GM10266 (cell line): ENCODE measurements at regions not wholly inside any gene's neighbourhood (a gene's known extent, or its start where the extent isn't known, plus 50 kb on each side); places are given as distances from the start of the nearest gene placed in this dataset.

Source experiments
- DNase-seq: peaks from one replicate; pipeline ENCODE4 v3.0.0; 2012; ENCODE audit errors: extremely low spot score
- TF ChIP-seq, protein P1 (sequence below): IDR thresholded peaks from 2 replicates; pipeline ENCODE4 v1.5.1; 2012; ENCODE audit warnings: mild to moderate bottlenecking, low read depth; ENCODE audit not compliant: control insufficient read depth, insufficient read depth; ENCODE audit errors: missing control alignments

DNA sequence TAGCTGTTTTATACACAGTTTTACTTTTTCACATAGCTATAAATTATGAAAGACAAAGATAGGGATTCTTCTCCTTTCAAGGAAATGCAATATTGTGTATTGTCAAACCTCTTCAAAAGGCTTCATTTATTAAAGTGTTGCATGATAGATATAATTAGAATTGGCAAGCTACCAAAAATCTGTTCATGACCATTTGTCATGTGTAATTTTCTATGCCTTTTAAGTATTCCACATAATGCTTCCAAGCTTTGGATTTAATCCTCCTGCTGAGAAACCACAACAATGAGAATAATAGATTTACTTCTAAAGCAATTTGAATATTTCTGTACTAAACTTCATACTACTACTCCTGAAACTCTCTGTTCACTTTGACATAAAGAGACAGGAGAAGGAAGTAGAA, 403.2 kb upstream of the CCDC179 start:
- TF ChIP-seq, protein P1, sequence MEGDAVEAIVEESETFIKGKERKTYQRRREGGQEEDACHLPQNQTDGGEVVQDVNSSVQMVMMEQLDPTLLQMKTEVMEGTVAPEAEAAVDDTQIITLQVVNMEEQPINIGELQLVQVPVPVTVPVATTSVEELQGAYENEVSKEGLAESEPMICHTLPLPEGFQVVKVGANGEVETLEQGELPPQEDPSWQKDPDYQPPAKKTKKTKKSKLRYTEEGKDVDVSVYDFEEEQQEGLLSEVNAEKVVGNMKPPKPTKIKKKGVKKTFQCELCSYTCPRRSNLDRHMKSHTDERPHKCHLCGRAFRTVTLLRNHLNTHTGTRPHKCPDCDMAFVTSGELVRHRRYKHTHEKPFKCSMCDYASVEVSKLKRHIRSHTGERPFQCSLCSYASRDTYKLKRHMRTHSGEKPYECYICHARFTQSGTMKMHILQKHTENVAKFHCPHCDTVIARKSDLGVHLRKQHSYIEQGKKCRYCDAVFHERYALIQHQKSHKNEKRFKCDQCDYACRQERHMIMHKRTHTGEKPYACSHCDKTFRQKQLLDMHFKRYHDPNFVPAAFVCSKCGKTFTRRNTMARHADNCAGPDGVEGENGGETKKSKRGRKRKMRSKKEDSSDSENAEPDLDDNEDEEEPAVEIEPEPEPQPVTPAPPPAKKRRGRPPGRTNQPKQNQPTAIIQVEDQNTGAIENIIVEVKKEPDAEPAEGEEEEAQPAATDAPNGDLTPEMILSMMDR, result no peak
- DNase-seq, result no peak

DNA sequence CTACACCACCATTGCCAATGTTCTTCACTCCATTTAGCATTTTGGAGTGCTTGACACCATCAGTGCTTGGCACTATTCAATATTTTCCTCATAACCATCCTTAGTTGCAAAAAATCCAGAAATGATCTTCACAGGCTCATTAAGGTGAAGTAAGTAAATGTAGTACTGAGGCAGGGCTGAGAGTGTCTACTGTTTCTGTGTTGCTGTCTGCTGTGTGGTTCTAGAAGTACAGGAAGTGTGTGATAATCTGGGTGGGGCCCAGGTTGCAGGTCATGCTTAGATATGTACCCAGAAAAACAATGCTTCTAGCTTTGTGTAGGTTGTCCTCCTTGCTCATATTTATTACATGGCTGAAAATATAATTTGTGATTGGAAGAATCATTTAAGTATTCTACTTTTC, 411.8 kb upstream of the CCDC179 start:
- TF ChIP-seq, protein P1, result no peak
- no peak for DNase-seq

DNA sequence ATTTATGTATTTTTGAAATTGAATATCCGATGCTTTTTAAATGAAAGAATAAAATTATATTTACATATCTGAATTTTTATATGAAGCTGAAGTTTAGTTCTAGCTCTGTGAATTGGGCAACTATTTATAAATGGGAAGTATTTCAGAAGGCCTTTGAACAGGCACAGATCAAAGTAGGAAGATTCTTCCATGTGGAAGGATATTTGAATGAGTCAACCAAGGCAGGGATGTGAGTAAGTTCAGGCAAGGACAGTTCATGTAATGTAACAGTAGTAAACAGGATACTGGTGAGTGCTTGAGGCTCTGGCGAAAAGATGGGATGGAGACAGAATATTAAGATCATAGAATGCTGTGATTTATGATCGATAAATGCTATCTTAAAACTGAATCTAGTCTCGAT, 417.8 kb upstream of the CCDC179 start:
- DNase-seq, result no peak
- TF ChIP-seq, protein P1, result no peak

DNA sequence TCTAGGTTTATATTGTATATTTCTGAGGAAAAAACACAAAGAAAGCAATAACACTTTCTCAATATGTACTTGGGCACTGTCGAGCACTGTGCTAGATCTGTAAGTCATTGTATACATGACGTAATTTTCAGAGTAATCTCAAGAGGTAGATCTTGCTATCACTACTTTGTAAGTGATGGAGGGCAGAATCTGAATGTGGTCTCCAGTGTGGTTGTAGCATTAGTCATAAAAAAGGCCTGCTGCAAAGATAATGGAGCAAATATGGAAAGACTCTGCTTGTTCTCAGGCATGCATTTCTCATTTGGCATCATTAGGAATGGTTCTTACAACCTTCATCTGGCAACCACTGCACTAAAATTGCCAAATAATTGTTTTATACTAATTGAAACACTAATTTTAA, 419.8 kb upstream of the CCDC179 start:
- DNase-seq, result no peak
- TF ChIP-seq, protein P1, result no peak

DNA sequence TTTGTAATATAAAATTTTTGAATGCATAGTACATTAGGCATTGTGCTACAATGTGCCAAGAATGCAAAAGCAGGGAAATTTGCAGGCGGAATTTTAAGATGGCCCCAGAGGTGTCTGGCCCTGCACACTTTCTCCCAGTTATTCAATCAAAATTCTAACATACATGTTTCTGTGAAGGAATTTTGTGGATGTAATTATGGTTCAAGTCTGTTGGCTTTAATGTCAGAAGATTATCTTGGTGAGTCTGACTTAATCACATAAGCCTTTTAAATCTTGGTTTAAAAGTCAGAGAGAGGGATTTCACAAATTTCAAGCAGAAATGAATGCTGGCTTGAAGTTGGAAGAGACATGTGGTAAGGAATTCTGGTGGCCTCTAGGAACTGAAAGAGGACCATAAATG, 423.4 kb upstream of the CCDC179 start:
- TF ChIP-seq, protein P1, result no peak
- no peak for DNase-seq

DNA sequence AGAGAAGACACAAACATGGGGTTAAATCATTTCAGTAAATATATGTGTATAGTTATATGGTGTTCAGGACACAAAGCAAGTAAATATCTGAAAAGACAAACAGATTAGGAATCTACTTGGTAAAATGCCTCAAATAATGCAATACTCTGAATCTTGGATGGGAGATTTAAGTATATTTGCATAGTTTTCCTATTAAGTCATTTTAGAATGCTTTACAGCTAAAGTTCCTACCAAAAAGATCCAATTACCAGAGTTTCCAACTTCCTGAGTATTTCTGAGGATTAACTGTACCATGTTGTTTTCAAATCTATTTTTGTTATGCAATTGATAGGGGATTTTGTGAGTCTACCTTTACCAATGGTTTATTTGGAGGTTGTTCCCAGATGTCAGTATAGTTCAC, 424.4 kb upstream of the CCDC179 start:
- TF ChIP-seq, protein P1, result no peak
- no peak for DNase-seq

DNA sequence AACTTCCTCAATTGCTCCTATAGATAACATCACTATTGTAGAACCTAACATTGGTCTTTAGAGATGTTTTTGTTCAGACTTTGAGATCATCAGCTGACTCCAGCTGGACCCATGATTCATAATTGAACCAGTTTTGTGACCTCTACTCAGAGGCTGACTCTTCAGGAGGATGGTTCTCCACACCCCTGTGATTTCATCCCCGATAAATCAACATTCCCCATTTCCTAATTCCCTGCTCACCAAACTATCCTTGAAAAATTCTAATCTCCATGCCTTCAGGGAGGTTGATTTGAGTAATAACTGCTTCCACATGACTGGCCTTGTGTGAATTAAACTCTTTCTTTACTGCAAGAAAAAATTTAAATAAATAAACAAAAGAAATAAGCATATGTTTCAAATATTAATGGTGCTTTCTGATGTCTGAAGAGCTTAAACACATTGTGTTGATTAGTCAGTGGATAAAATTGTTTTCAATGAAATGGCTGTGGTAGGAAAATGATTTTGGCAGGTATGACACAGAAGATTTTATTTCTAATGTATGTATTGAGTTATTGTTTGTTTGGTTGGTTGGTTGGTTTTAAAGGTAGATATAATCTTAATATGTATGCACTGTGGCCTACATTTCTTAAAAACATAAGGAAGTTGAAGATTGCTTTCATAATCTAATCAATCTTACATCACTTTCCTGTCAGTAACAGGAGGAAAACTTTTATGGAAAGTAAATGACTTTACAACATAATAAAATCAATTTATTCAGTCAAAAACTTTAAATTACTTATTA, 427.9 kb upstream of the CCDC179 start:
- no peak for DNase-seq
- TF ChIP-seq, protein P1, result no peak
